8988T (cell line): ENCODE measurements at regions not wholly inside any gene's neighbourhood (a gene's known extent, or its start where the extent isn't known, plus 50 kb on each side); places are given as distances from the start of the nearest gene placed in this dataset.

ENCODE experiments used
- DNase-seq: peaks from one replicate; pipeline ENCODE4 v3.0.0; 2011

- no peak for DNase-seq
Observed at GRCh38 chr1:55695151-55695550, 480.0 kb upstream of the USP24 start.

- no peak for DNase-seq
Observed at GRCh38 chr1:55694310-55694801, 479.2 kb upstream of the USP24 start.

- DNase-seq = no peak
Observed at GRCh38 chr1:55692726-55693125, 477.6 kb upstream of the USP24 start.

GRCh38 chr1:55690366-55690765, 475.2 kb upstream of the USP24 start:
- DNase-seq = no peak

GRCh38 chr1:55689800-55690199, 474.6 kb upstream of the USP24 start:
- no peak for DNase-seq

- DNase-seq = no peak
Observed at GRCh38 chr1:55685560-55685959, 470.4 kb upstream of the USP24 start.

GRCh38 chr1:55684131-55684650, 469.0 kb upstream of the USP24 start:
- DNase-seq = no peak

GRCh38 chr1:55682198-55682597, 467.0 kb upstream of the USP24 start:
- DNase-seq = no peak

- no peak for DNase-seq
Observed at GRCh38 chr1:55679971-55680370, 464.8 kb upstream of the USP24 start.

GRCh38 chr1:55673416-55673815, 458.3 kb upstream of the USP24 start:
- DNase-seq = no peak

GRCh38 chr1:55670331-55671082, 455.3 kb upstream of the USP24 start:
- DNase-seq = no peak

GRCh38 chr1:55669293-55669692, 454.1 kb upstream of the USP24 start:
- no peak for DNase-seq

- no peak for DNase-seq
Observed at GRCh38 chr1:55662875-55663274, 447.7 kb upstream of the USP24 start.

GRCh38 chr1:55658917-55659316, 443.8 kb upstream of the USP24 start:
- DNase-seq = no peak

GRCh38 chr1:55654750-55655149, 439.6 kb upstream of the USP24 start:
- DNase-seq = no peak

- no peak for DNase-seq
Observed at GRCh38 chr1:55654171-55654570, 439.0 kb upstream of the USP24 start.

GRCh38 chr1:55650444-55650843, 435.3 kb upstream of the USP24 start:
- no peak for DNase-seq

GRCh38 chr1:55646181-55646580, 431.0 kb upstream of the USP24 start:
- DNase-seq = no peak

GRCh38 chr1:55645270-55645669, 430.1 kb upstream of the USP24 start:
- no peak for DNase-seq

- no peak for DNase-seq
Observed at GRCh38 chr1:55641947-55642346, 426.8 kb upstream of the USP24 start.

- no peak for DNase-seq
Observed at GRCh38 chr1:55640708-55641473, 425.7 kb upstream of the USP24 start.

- no peak for DNase-seq
Observed at GRCh38 chr1:55639526-55639925, 424.4 kb upstream of the USP24 start.

GRCh38 chr1:55639051-55639450, 423.9 kb upstream of the USP24 start:
- no peak for DNase-seq

- no peak for DNase-seq
Observed at GRCh38 chr1:55636696-55637095, 421.5 kb upstream of the USP24 start.
